ENCODE measurements at regions not wholly inside any gene's neighbourhood (a gene's known extent, or its start where the extent isn't known, plus 50 kb on each side); places are given as distances from the start of the nearest gene placed in this dataset.

GRCh38 chr14:21989090-21989489 is 315.5 kb upstream of the OR4E1 start:
- Histone ChIP-seq H3K27me3 (peaks cover 0 to 51% (median 7%) of the 10 kb centered on the region in 7 donors), H3K4me3 (no peak overlapping the region), H3K9me3 (no peaks in the 10 kb centered on the region), H3K27ac (no peak overlapping the region), H3K4me1 (no peaks in the 10 kb centered on the region), H3K36me3 (no peaks in the 10 kb centered on the region)
- WGBS, 2 donors, result 50 to 55% methylated on average over 7 of the region's 7 CpGs
- ATAC-seq, result no peak
- TF ChIP-seq CTCF (IDR thresholded peaks at IDR 0.05), result no peak
- no peak for DNase-seq
- intact Hi-C loops (cut with DNase I), result no loop called here

- Histone ChIP-seq H3K4me1 (no peaks in the 10 kb centered on the region), H3K4me3 (no peak overlapping the region), H3K27me3 (peaks cover 0 to 51% (median 7%) of the 10 kb centered on the region in 7 donors), H3K36me3 (no peaks in the 10 kb centered on the region), H3K27ac (no peak overlapping the region), H3K9me3 (no peaks in the 10 kb centered on the region)
- no peak for ATAC-seq
- peak in 1 of 9 donors; percentile 1 for TF ChIP-seq CTCF (IDR thresholded peaks at IDR 0.05)
- WGBS, 2 donors, result 88 to 89% methylated on average over 1 of the region's 1 CpG
- no peak for DNase-seq
- intact Hi-C loops (cut with DNase I), result no loop called here
These were observed 314.8 kb upstream of the OR4E1 start for GRCh38 chr14:21988413-21988812.

- Histone ChIP-seq H3K4me1 (no peaks in the 10 kb centered on the region), H3K27me3 (peaks cover 0 to 47% (median 7%) of the 10 kb centered on the region in 7 donors), H3K4me3 (no peak overlapping the region), H3K9me3 (no peaks in the 10 kb centered on the region), H3K36me3 (no peaks in the 10 kb centered on the region), H3K27ac (no peak overlapping the region)
- DNase-seq (no peak), ATAC-seq (no peak)
- 23 to 24% methylated on average over 3 of the region's 3 CpGs for WGBS, 2 donors
- intact Hi-C loops (cut with DNase I), result no loop called here
- peak in 7 of 9 donors; percentile 8 to 48 (median 35) for TF ChIP-seq CTCF (IDR thresholded peaks at IDR 0.05)
These were observed 314.3 kb upstream of the OR4E1 start for GRCh38 chr14:21987937-21988336.

GRCh38 chr14:21985081-21985480 is 311.5 kb upstream of the OR4E1 start:
- no peak overlapping the region for H3K4me3 ChIP-seq
- intact Hi-C loops (cut with DNase I), result no loop called here
- ATAC-seq, result no peak
- no peak for DNase-seq
- H3K9me3 ChIP-seq, result peaks cover 0 to 11% (median 0%) of the 10 kb centered on the region in 11 donors
- WGBS, 2 donors, result 14 to 19% methylated on average over 2 of the region's 2 CpGs
- H3K27me3 ChIP-seq, result peaks cover 0 to 22% (median 0%) of the 10 kb centered on the region in 7 donors
- H3K36me3 ChIP-seq, result no peaks in the 10 kb centered on the region
- no peak for TF ChIP-seq CTCF (IDR thresholded peaks at IDR 0.05)
- H3K27ac ChIP-seq, result no peak overlapping the region
- H3K4me1 ChIP-seq, result no peaks in the 10 kb centered on the region

GRCh38 chr14:21978999-21979314 is 305.3 kb upstream of the OR4E1 start:
- intact Hi-C loops (cut with DNase I), result no loop called here
- ATAC-seq (no peak), DNase-seq (no peak)
- Histone ChIP-seq H3K27me3 (peaks cover 0 to 17% (median 0%) of the 10 kb centered on the region in 7 donors), H3K36me3 (no peaks in the 10 kb centered on the region), H3K9me3 (peaks cover 0 to 11% (median 0%) of the 10 kb centered on the region in 11 donors), H3K27ac (no peak overlapping the region), H3K4me3 (no peak overlapping the region), H3K4me1 (no peaks in the 10 kb centered on the region)
- 72 to 79% methylated on average over 5 of the region's 5 CpGs for WGBS, 2 donors
- TF ChIP-seq CTCF (IDR thresholded peaks at IDR 0.05), result no peak
